Ovary (tissue), 3 donors: ENCODE measurements at regions not wholly inside any gene's neighbourhood (a gene's known extent, or its start where the extent isn't known, plus 50 kb on each side); places are given as distances from the start of the nearest gene placed in this dataset.
"Not testable (repeated sequence)": the region's sequence is repeated elsewhere in the genome, so short reads cannot be mapped to it uniquely, and the experiment has no call there.

Source experiments
- POLR2A ChIP-seq: fragments of 450-650 bp; IDR thresholded peaks from one replicate; pipeline ENCODE4 v1.6.1; 2017; ENCODE audit warnings: antibody characterized with exemption, mild to moderate bottlenecking, moderate library complexity
- TF ChIP-seq, protein P1 (sequence below), 3 donors: fragments of 450-650 bp in 2 of 3; fragments of 200-600 bp in 1 of 3; IDR thresholded peaks; one replicate each; pipeline versions ENCODE4 v1.5.1 to v1.8.0; 2016 to 2022; ENCODE audit warnings: antibody characterized with exemption in 3 of 3, mild to moderate bottlenecking in 1 of 3
- donor health status: DM: no; HTN: no; CAD: no.

DNA sequence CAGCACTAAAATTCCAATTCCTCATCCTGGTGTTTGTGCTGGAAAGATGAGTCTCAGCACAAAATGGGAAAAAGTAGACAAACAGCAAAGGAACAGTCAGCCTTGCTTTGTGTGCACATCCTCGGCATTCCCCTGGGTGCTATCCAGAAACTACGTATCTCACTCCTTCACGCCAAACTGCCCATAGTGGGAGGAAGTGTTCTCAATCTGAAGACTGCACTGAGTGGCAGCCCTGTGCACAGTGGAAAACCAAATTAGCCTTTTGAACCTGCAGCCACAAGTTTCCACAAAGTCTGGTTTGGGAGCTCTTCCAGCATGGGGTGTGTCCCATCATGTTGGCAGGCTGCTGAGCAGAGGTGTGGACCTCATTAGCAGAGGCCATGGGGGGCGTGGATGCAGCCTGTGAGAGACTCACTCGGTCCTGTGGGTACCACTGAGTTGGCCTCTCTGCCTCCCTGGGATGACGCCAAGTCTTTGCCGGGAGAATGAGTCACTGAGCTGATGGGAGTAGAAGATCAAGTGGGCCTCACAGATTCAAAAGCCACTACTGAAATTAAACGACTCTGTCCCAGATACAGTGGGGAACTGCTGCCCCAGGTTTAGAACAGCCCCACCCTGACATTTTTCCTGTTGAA is 89.0 kb downstream of the ATP6V0E2 start:
- TF ChIP-seq, protein P1, sequence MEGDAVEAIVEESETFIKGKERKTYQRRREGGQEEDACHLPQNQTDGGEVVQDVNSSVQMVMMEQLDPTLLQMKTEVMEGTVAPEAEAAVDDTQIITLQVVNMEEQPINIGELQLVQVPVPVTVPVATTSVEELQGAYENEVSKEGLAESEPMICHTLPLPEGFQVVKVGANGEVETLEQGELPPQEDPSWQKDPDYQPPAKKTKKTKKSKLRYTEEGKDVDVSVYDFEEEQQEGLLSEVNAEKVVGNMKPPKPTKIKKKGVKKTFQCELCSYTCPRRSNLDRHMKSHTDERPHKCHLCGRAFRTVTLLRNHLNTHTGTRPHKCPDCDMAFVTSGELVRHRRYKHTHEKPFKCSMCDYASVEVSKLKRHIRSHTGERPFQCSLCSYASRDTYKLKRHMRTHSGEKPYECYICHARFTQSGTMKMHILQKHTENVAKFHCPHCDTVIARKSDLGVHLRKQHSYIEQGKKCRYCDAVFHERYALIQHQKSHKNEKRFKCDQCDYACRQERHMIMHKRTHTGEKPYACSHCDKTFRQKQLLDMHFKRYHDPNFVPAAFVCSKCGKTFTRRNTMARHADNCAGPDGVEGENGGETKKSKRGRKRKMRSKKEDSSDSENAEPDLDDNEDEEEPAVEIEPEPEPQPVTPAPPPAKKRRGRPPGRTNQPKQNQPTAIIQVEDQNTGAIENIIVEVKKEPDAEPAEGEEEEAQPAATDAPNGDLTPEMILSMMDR (IDR thresholded peaks at IDR 0.05) = not testable (repeated sequence)
- TF ChIP-seq POLR2A = not testable (repeated sequence)
